Panc1 (cell line): ENCODE measurements at regions not wholly inside any gene's neighbourhood (a gene's known extent, or its start where the extent isn't known, plus 50 kb on each side); places are given as distances from the start of the nearest gene placed in this dataset.

Experiments used
- ATAC-seq: fragments of 200-7000 bp; cut with Tn5 transposase; 2 replicates; pipeline ENCODE4 v1.9.1; 2020; ENCODE audit warnings: mild to moderate bottlenecking, moderate library complexity
- BruUV-seq: library from RNA; stranded (reverse); fragments of 400-500 nt; replicated peaks from 2 replicates; lab custom pipeline; 2021; lab: Mats Ljungman, UMichigan
- CTCF ChIA-PET: fragments of 300-600 bp; sonication (Branson Sonifier 250); formaldehyde crosslinking; loops from one replicate; lab custom pipeline; 2022; ENCODE audit warnings: antibody characterized with exemption; lab: Charles Lee
- POLR2A ChIA-PET: fragments of 300-600 bp; sonication (Branson Sonifier 250); formaldehyde crosslinking; loops from one replicate; lab custom pipeline; 2022; ENCODE audit warnings: antibody characterized with exemption; lab: Charles Lee
- DNase-seq: peaks from one replicate; pipeline ENCODE4 v3.0.0-alpha.2; 2010; ENCODE audit warnings: low read depth, low spot score
- H3K27ac ChIP-seq: 2 replicates; pipeline ENCODE4 v1.5.1; 2011; ENCODE audit warnings: mild to moderate bottlenecking, low read length, inconsistent platforms
- H3K27me3 ChIP-seq: fragments of 200-500 bp; sonication (Bioruptor generic); 2 replicates; pipeline ENCODE4 v1.6.0; 2014; ENCODE audit warnings: low read length, inconsistent platforms; ENCODE audit not compliant: control insufficient read depth, insufficient read depth
- H3K36me3 ChIP-seq: fragments of 200-500 bp; sonication (Bioruptor generic); 2 replicates; pipeline ENCODE4 v1.5.1; 2014; ENCODE audit warnings: inconsistent platforms, mild to moderate bottlenecking, low read length, moderate library complexity; ENCODE audit not compliant: control insufficient read depth, insufficient read depth
- H3K4me1 ChIP-seq: 2 replicates; pipeline ENCODE4 v1.5.1; 2011; ENCODE audit warnings: inconsistent platforms, mild to moderate bottlenecking, low read length, moderate library complexity; ENCODE audit not compliant: control insufficient read depth, insufficient read depth
- H3K4me3 ChIP-seq, 2 experiments: 2 replicates each; pipeline ENCODE4 v1.5.1; 2011 to 2012; ENCODE audit warnings: low read depth in 2 of 2, low read length in 2 of 2, mild to moderate bottlenecking in 2 of 2, inconsistent platforms in 1 of 2, moderate library complexity in 1 of 2
- H3K9me3 ChIP-seq: fragments of 200-500 bp; sonication (Bioruptor generic); 2 replicates; pipeline ENCODE4 v1.5.1; 2014; ENCODE audit warnings: low read depth, mild to moderate bottlenecking, inconsistent platforms, low read length, moderate library complexity; ENCODE audit not compliant: control insufficient read depth, insufficient read depth
- CTCF ChIP-seq: fragments of 450-650 bp; IDR thresholded peaks from 2 replicates; pipeline ENCODE4 v1.5.1; 2017; ENCODE audit warnings: mild to moderate bottlenecking
- POLR2AphosphoS5 ChIP-seq: IDR thresholded peaks from 2 replicates; pipeline ENCODE4 v1.6.1; 2012; ENCODE audit warnings: mild to moderate bottlenecking, low read depth, low read length, moderate library complexity
- REST ChIP-seq, 2 experiments: IDR thresholded peaks; 2 replicates each; pipeline ENCODE4 v1.6.1; 2011 to 2012; ENCODE audit warnings: low read depth in 2 of 2, control low read depth in 1 of 2, low read length in 1 of 2, mild to moderate bottlenecking in 1 of 2, moderate library complexity in 1 of 2; ENCODE audit not compliant: insufficient read depth in 1 of 2
- SIN3A ChIP-seq: IDR thresholded peaks from 2 replicates; pipeline ENCODE4 v1.6.1; 2012; ENCODE audit warnings: low read depth, mild to moderate bottlenecking, low read length, moderate library complexity, borderline replicate concordance; ENCODE audit not compliant: insufficient read depth
- TCF7L2 ChIP-seq: IDR thresholded peaks from 2 replicates; pipeline ENCODE4 v1.6.1; 2011; ENCODE audit warnings: mild to moderate bottlenecking, low read depth, low read length, inconsistent platforms
- in situ Hi-C: cut with HindIII; loops from 2 replicates; pipeline ENCODE4 v1.10.0; 2016; ENCODE audit warnings: low sequenced_read_pairs, low pct_unique_long_range_greater_than_20kb
- intact Hi-C: fragments of 100-400 bp; cut with micrococcal nuclease; formaldehyde crosslinking; loops from one replicate; pipeline ENCODE4 v1.10.0; 2022; ENCODE audit not compliant: unreplicated experiment

DNA sequence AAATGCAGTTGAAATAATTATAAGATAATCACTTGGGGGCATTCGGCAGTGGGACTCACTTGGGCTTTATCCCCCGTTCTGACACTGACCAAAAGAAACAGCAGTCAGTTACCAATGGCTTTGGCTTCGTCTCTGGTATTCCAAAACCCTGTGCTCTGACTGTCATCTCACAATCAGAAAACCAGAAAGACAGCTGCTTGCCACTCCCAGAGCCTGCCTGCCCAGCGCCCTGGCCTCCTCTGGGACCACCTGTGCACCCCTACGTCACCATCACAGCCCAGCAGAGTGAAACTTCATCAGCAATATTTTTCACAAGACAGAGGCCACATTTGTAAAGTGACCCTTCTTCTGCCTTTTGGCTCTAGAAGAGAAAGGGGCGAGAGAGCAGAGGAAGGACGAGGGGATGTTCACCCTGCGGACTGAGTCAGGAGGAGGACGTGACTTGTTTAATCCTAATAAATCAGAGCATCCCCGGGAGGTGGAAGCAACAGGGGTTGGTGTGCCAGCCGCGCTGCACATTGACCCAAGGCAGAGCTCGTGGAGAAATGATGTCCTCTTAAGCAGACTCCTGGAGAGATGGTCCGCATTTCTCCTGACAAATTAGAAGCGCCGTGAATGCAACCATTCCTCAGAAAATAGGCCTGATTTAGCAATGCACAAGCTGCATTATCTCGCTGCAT lies 397.8 kb upstream of the ZNF507 start:
- no peak for DNase-seq
- H3K36me3 ChIP-seq: no peaks in the 10 kb centered on the region
- H3K27me3 ChIP-seq: peaks cover 7% of the 10 kb centered on the region
- no peaks in the 10 kb centered on the region for H3K4me1 ChIP-seq
- CTCF ChIA-PET: no interaction called here
- no TSS peak for BruUV-seq
- POLR2A ChIA-PET: no interaction called here
- H3K4me3 ChIP-seq: no peak overlapping the region
- no peak for TF ChIP-seq POLR2AphosphoS5
- no peak for TF ChIP-seq SIN3A
- no peak for TF ChIP-seq TCF7L2
- TF ChIP-seq CTCF: no peak
- no peak for TF ChIP-seq REST (IDR thresholded peaks at IDR 0.05; ENCODE audit: insufficient read depth in 1 of 2, low read depth in 2 of 2, low read length in 1 of 2)
- no peak for ATAC-seq
- in situ Hi-C loops: no loop called here
- intact Hi-C loops: no loop called here
- H3K9me3 ChIP-seq: no peaks in the 10 kb centered on the region
- H3K27ac ChIP-seq: no peak overlapping the region

DNA sequence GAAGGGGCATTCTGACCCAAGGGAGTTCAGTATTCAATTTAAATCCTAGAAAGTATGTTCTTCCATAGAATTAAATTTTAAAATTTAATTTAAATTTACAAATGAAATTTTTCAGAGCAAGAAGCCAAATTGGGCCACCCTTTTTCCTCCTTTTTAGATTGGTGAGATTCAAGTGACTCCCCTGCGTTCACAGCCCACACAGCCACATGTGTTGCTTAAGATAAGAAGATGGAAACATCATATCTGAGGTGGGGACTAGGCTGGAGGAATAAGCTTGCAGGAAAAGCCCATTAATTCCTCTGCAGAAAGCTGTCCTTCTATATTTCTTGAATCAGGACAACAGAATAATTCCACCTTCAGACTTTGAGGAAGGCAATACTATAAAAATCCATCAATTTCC lies 392.7 kb upstream of the ZNF507 start:
- H3K36me3 ChIP-seq: no peaks in the 10 kb centered on the region
- ChIA-PET POLR2A (no interaction called here), CTCF (no interaction called here)
- intact Hi-C loops: no loop called here
- no peaks in the 10 kb centered on the region for H3K4me1 ChIP-seq
- DNase-seq (no peak), ATAC-seq (no peak)
- BruUV-seq: no TSS peak
- in situ Hi-C loops: no loop called here
- no peaks in the 10 kb centered on the region for H3K9me3 ChIP-seq
- peaks cover 2% of the 10 kb centered on the region; the same call in 1 of the 2 replicates for H3K27me3 ChIP-seq
- no peak for TF ChIP-seq TCF7L2
- TF ChIP-seq CTCF: no peak
- TF ChIP-seq SIN3A: no peak
- TF ChIP-seq POLR2AphosphoS5: no peak
- TF ChIP-seq REST (IDR thresholded peaks at IDR 0.05; ENCODE audit: insufficient read depth in 1 of 2, low read depth in 2 of 2, low read length in 1 of 2): no peak
- H3K4me3 ChIP-seq: no peak overlapping the region
- H3K27ac ChIP-seq: no peak overlapping the region
